AG08395 (cell line): ENCODE measurements at regions not wholly inside any gene's neighbourhood (a gene's known extent, or its start where the extent isn't known, plus 50 kb on each side); places are given as distances from the start of the nearest gene placed in this dataset.

Experiments used
- DNase-seq: peaks from one replicate; pipeline ENCODE4 v3.0.0; 2012; ENCODE audit warnings: mixed read lengths, low spot score

DNA sequence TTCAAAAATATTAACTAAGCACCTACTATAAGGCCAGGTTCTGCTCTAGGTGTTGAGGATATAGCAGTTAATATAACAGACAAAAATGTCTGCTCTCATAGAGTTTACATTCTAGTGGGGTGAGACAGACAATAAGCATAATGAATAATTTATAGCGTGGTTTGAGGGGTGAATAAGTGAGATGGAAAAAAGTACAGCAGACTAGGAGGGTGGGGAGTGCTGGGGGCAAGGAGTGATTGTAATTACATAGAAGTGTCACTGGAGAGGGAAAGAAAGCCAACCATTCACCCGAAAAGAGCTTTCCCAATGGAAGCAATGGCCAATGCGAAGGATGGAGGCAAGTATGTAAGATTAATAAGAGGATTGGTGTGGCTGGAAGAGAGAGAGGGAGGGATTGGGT lies 552.9 kb upstream of the KCNMB2 start:
- no peak for DNase-seq

DNA sequence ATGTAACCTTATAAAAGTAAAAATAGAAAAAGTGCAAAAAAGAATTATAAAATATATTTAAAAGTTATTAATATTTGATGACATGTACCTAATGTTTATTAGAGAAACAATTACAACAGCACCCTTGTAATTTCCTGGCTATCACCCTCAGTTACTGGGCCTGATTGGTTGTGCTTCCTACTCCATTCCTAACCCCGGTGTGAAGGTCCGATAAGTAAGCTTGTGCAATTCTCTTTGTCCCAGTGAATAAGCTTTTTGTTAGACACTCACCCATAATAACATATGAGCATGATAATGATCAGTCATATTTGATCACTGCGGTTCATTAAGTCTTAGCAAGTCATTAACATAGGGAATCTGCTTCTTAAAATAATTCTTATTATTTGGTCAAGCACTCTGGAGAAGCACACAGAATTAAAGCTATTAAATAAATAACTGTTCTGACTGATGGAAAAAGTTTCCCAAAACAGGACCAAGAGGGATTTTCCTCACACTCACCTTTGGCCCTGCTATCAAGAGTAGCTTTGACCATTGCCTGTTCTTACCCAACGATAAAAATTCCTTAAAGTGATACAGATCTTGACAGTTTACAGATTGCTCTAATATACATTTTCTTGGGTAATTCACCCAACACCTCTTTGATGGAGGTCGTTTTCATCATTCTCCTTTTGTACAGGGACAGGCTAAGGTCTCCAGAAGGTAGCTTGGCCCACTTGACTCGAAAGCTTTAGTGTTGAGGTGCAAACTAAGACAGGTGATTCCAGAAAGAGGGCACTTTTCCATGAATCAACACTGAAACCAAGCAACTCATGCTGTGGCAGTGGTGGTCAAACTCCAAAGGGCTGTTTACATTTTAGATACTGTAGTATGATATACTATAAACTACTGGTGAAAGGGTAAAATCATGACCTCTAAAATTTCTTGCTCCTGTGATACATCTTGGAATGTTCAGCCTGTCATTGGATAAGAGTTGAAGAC lies 543.0 kb upstream of the KCNMB2 start:
- no peak for DNase-seq

DNA sequence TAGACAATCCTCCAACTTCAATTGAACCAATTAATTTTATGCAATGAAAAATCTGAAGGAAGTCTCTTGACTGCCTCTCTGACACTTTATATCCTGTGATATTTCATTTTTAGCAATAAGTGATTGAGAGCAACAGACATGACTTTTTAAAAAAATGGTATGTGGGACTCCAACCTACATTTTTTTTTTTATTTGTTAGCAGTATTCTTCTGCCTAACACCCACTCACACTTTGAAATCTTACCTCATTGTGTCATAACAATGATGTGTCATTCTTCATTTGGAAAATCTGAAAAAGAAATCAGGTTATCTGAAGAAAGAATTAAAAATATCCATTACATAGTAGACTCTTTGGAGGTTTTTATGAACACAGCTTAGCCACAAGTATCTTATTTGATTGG lies 541.3 kb upstream of the KCNMB2 start:
- no peak for DNase-seq

DNA sequence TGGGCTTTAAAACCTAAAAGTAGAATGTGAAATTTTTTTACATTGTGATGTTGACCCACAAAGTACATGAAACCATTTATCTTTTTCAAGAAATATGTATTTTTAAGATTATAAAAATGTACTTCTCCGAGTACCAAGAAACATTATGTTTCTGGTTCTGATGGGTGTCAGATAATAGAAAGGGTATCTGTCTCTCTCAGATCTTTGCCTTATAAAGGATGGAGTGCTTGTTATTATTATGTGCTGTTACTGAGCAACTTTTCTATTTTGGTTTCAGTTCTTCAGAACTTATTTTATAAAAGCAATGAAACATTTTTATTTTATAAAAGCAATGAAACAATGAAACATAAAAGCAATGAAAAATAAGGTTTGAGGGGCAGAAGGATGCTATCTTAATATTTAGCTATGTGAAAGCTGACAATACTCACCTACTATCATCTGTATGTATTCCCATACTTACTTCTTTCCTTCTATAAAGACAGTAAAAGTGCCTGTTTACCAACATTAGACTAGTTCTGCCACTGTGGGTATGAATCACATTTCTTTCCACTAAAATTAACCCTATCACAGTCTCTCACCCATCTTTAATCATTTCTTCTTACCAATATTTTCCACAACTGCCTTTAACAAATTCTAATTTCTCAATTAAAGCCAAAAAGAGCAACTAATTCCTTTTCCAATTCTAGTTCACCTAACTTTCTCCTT lies 540.7 kb upstream of the KCNMB2 start:
- no peak for DNase-seq

DNA sequence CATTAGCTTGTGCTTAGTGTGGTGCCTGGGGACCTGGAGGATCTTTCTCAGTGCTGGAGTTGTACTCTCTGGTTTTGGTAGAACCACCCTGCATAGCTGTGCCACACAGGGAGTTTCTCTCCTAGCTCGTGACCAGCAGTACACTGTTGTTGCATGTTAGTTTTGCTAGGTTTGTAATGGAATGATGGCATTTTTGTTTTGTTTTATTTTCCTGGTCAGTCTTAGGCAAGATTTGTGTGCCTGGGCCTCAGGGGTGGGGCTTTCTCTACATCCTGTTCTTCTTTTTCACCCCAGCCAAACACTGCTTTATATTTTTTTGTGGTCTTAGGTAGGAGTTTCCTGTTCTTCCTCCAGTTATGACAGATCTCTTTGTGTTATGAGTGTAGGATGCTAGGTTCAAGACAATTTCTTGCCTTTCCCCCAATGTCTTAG lies 534.5 kb upstream of the KCNMB2 start:
- no peak for DNase-seq

DNA sequence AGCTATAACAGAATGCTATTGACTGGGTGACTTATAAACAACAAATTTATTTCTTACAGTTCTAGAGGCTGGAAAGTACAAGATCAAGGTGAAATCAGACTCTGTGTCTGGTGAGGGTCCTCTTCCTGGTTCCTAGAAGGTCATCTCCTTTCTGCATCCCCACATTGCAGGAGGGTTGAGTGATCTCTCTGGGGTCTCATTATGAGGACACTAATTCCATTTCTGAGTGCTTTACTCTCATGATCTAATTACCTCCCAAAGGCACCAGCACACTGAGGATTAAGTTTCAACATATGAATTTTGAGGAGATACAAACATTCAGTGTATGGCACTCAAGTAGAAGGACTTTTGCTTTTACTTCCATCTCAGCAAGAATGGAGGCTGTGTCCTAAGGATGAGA lies 534.1 kb upstream of the KCNMB2 start:
- no peak for DNase-seq

DNA sequence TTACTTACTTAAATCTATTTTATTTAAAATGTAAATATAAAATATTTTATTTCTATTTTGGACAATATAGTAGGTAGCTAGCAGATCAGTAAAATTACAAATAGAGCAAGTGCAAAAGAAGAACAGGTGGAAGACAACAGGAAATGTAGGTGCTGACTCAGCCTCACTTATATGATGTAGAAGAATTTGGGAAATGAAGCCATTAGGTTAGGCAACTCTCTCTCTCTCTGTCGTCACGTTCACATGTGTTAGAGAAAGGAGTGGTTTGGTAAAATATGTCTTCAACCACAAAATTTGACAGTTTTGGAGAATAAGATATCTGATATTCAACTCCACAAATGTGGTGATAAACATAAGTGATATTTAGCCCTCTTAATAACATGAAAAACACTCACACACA lies 532.5 kb upstream of the KCNMB2 start:
- no peak for DNase-seq

DNA sequence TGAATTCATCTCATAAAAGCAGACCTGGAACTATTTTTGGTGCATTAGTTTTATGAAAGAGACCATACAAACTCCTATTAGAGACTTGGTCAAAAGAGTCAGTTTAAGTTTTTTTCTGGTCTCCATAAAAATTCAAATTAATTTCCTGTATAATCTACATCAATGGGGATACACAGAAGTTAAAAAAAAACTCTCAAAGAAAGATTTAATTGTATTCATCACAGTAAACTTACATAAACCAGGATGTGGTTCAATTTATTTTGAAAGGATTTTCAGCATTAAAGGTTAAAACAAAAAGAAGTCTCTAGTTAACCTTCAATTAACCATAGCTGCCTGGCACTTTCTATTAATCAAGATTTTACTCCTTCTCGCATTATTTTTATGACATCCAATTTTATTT lies 530.3 kb upstream of the KCNMB2 start:
- DNase-seq = no peak

DNA sequence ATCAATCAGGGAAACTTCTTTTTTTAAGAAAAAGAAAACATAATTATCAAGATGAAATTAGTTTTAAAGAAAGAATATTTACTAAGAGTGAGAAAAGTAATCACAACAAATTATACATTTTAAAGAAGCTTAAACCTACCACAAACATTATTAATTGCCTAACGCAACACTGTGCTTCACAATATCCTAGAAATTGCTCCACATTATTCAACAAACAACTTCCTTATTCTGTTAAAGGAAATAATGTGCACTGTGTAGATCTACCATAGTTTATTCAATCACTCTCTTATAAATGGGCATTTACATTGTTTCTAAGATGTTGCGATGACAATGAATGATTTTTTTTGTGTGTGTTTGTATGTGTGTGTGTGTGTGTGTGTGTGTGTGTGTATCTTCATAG lies 525.9 kb upstream of the KCNMB2 start:
- no peak for DNase-seq

DNA sequence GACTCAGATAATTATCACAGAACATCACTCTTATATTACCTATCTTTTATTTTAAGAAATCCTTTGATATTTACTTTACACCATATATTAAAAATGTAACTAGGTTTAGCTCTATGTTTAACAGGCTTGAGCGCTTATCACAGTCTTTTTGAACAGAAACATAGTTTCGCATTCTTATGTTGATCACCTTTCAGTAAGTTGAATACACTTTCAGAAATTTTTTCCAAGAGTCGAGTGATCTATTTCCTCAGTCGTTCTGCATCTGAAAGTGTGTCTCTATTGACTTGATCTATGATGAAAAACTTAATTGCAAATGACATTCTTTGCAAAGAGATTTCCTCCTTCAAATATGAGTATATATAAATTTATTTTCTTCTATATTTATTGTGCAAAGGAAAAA lies 516.6 kb upstream of the KCNMB2 start:
- DNase-seq = no peak

DNA sequence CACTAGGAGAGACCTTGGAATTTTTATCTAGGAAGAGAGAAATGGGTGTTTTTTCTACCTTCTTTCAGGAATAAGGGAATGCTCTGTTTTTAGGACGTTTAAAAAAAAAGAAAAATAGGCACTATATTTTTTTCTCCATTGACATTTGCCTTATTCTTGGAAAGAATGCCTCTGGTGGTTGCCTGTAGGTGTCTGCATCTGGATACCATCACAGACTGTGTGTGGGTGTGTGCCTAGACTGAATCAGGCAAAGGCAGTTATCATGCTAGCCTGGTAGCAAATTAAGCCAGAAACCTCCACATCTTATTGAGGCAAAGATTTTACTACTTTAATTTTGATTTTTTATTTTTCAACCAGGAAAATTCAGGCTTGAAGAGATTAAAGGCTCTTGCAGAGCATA lies 513.6 kb upstream of the KCNMB2 start:
- peak; percentile 20 for DNase-seq

DNA sequence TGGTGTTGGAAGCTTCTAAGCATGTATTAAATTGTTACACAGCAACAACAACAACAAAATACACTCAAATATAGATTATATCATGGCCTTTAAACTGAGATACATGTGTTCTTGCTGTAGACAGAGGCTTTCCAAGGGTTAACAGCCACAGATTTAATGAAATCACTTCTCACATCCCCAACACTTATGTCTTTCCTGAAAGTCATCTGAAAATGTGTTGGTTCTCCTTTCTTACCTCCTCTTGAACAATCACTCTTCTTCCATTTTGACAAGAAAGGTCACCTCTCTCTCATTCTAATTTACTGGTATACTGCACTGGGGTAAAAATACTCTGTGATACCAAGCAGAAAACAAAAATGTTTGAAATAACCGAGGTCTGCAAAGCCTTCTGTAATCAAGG lies 507.3 kb upstream of the KCNMB2 start:
- no peak for DNase-seq

DNA sequence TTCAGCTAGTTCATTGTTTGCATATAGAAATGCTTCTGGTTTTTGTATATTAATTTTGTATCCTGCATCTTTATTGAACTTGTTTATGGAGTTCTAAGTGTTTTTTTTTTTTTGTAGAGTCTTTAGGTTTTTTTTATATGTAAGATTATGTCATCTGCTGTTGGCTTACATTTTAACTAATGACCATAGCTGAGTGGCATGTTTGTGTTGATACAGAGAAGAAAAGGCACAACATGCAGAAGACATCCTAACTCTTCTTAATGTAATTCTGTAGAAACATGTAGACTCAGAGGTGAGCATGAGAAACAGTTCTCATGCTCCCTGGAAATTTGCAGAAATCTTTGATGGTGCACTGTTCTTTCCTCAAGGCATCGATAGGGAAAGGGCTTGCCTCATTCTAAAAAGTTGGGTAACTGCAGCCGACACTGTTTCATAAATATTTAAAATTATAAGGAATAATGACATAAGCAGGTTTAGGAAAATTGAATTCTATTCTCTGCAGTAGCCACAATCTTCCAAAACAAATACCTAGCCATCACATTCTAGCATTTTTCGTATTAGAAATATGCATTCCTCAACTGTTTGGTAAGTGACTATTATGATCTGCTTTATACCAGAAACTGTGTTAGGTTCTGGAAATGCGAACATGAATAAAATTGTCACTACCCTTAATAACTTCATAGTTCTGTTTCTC lies 499.6 kb upstream of the KCNMB2 start:
- DNase-seq = peak; percentile 45

DNA sequence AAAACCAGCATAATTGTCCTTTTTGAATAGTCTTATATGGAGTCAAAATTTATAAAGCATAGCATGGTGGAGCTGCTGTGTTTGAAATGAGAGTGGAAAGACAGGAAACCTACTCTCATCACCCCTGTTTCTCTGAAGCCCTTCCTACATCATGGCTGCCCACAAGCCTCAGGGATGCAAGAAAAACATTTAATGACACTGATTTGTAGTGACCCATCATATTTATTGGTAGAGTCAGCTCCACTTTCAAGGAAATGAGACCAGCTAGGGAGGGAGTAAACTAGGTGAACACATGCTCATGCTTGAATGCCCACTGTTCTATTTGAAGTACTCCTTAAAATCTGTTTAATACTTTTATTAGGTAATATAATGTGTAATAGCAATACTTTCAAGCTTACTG lies 494.3 kb upstream of the KCNMB2 start:
- DNase-seq = no peak

DNA sequence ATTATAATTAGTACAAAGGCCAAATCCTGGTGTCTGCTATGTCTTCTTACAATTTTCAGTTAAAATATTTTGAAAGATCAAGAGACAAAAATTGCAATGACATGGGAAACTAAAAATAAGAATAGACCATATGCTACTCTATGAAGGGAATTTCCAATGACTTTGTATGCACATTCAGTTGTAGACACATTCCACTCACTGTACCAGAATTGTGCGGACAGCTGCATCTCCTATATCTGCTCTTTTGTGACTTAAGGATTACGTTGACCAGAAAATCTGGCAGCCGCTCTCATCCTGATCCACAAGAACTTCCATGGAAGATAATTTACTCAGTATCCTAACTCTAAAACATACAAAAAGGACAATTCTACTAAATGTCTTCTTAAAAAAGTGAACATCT lies 493.9 kb upstream of the KCNMB2 start:
- DNase-seq = no peak

DNA sequence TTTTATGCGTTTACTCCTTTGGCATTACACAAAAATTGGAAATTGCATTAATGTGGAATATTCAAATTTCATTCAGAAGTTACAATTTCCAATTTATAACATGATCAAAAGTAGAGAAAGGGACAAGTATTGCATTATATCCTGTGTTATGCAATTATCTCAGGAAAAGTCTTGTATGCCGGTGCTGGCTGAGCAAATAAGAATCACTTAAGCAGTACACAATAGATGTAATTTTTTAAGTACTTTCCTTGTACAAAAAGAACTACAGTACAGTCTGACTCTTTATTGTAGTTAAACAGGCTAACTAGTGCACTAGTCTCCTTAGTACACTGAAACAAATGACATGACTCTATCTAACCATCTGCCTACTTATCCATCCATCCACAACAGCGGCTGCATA lies 493.2 kb upstream of the KCNMB2 start:
- no peak for DNase-seq

DNA sequence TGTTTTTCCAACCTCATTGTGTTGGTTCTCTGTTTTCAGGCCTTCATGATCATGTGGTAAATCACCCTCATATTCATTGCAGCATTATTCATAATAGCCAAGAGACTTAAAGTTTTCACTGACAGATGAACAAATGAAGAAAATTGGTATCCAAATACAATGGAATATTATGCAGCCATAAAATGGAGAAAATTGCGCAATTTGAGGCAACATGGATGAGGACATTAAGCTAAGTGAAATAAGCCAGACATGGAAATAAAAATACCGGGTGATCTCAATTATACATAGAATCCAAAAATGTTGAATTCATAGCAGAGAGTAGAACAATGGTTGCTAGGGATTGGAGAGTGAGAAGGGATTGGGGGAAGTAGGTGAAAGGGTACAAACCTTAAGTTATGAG lies 491.9 kb upstream of the KCNMB2 start:
- no peak for DNase-seq

DNA sequence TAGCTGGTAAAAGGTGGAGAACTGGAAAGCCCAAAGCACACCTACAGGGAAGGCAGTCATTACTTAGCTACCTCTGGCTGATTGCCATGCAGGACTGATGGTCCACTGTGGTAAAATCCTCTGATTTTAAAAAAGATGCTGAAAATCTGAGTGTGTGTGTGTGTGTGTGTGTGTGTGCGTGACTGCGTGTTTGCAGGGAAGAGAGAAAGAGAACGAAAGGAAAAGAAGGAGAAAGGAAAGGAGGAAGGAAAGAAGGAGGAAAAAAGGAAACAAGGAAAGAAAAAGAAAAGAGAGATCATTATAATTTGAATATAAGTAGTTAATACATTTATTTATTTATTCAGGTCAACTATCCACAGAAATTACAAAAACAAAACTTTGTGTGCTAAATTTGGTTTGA lies 488.7 kb upstream of the KCNMB2 start:
- no peak for DNase-seq

DNA sequence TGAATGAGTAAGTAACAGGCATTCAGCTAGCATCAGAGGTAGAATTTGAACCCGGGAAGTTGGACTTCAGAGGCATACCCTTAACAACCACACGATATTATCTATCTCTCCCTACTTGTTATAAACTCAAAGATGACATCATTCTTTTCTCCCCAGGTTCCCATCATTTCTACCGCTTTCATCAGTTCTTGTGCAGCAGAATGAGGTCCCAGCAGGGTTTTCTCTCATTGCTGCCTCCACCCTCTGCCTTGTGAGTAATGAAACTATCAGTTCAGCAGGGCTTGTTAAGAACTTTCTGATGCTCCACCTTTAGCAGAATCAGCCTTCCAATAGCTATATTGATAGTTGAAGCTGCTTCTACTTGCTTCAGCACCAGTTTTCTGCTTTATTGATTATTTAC lies 487.5 kb upstream of the KCNMB2 start:
- no peak for DNase-seq

DNA sequence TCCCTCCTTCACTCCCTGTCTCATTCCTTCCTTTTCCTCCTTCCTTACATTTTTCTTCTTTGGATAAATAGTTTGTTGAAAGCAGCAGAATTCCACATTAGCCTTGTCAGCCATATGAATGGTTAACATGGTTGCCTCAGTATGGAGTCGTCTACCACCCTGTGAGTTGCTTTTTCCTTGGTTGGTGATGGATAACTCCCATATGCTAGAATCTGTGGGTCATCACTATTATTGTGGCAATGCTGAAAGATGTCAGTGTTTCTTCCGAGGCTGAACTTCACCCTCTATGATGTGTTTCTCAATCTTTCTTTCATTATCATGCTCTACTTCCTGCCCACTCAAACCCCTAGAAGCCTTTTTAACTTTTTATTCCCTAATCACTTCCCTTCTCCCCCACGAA lies 481.8 kb upstream of the KCNMB2 start:
- DNase-seq = no peak

DNA sequence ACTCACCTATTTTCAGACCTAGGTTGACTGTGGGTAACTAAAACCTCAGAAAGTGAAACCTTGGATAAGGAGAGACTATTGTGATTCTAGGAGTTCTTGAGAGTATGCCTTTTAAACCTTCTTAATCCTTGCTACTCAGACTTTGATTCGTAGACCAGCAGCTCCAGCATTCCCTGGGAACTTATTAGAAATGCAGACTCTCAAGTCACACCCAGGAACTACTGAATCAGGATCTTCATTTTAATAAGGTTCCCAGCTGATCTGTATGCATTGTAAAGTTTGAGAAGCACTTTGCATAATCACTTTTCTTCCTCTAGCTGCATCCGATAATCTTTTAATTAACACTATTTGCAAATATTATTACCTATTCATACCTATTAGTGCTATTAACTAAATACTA lies 480.3 kb upstream of the KCNMB2 start:
- no peak for DNase-seq

DNA sequence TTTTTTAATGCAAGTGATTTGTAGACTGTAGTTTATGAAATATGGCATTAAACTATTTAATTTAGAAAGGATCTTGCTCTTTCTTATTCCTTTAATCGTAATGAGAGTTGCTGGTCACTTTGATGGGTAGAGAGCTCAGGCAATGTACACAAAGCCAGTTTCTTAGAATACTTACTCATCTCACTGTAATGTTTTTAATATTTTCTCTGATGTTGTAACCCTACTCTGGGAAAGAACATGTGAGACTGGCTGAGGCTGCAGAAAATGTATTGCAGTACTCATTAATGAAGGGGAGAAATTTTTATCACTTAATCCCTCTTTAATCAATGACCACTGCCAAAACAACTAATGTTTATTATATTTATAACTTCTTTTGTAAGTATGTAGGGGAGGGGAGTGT lies 479.4 kb upstream of the KCNMB2 start:
- peak; percentile 14 for DNase-seq

DNA sequence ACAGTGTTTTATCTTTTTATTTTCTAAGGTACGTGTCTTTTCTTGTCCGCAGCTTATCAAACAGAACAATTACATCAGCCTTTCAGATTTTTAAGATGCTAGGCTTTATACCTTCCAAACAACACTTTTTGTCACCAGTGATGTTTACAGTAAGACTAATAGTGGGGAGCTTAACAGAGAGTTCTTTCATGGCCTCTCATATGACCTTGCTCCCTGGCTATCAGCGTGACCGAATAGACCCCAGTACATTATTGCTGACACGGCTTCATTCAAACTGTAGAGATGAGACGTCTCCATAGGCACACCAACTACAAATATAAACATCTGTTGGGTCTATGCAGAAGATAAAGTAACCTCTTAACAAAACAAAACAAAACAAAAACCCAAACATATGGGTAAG lies 477.6 kb upstream of the KCNMB2 start:
- DNase-seq = no peak
